ENCODE measurements at regions not wholly inside any gene's neighbourhood (a gene's known extent, or its start where the extent isn't known, plus 50 kb on each side); places are given as distances from the start of the nearest gene placed in this dataset.

GRCh38 chr2:84212611-84213314 lies 246.3 kb downstream of the SUCLG1 start:
- peaks cover 8 to 32% (median 23%) of the 10 kb centered on the region in 10 experiments; a peak in 18 of 20 replicates for H3K4me1 ChIP-seq
- 0 out of 20 replicates have a peak overlapping the region, but pooled peaks of 1 of the 10 experiments have one; percentile 33 for H3K4me3 ChIP-seq
- no peaks in the 10 kb centered on the region for H3K27me3 ChIP-seq
- H3K9ac ChIP-seq, result no peak overlapping the region
- TF ChIP-seq Cebpa-rat (IDR thresholded peaks at IDR 0.05), result no peak
- H3K36me3 ChIP-seq, result 0 out of 22 replicates have a peak, but pooled peaks cover 0 to 6% (median 0%) of the 10 kb centered on the region in 11 experiments
- peak overlapping the region in 2 of 11 experiments; percentile 7 to 15; a peak in 2 of 22 replicates for H3K27ac ChIP-seq
- no peaks in the 10 kb centered on the region for H4K20me1 ChIP-seq
- H3K4me2 ChIP-seq, result peak overlapping the region; percentile 5 to 82 (median 67); a peak in 18 of 22 replicates
- peaks cover 15 to 53% (median 39%) of the 10 kb centered on the region in 11 experiments; a peak in 20 of 22 replicates for H3K9me3 ChIP-seq (replicated peaks in 1 of 11)

GRCh38 chr2:84209941-84210340 lies 249.1 kb downstream of the SUCLG1 start:
- no peak overlapping the region for H3K9ac ChIP-seq
- no peaks in the 10 kb centered on the region for H4K20me1 ChIP-seq
- no peak overlapping the region for H3K4me2 ChIP-seq
- H3K9me3 ChIP-seq (replicated peaks in 1 of 11), result peaks cover 24 to 61% (median 45%) of the 10 kb centered on the region in 11 experiments
- peaks cover 18 to 55% (median 41%) of the 10 kb centered on the region in 10 experiments for H3K4me1 ChIP-seq
- TF ChIP-seq Cebpa-rat (IDR thresholded peaks at IDR 0.05), result no peak
- 0 out of 22 replicates have a peak, but pooled peaks cover 0 to 6% (median 0%) of the 10 kb centered on the region in 11 experiments for H3K36me3 ChIP-seq
- no peaks in the 10 kb centered on the region for H3K27me3 ChIP-seq
- H3K27ac ChIP-seq, result no peak overlapping the region
- no peak overlapping the region for H3K4me3 ChIP-seq

- Histone ChIP-seq H4K20me1 (no peaks in the 10 kb centered on the region), H3K4me1 (peaks cover 15 to 53% (median 33%) of the 10 kb centered on the region in 10 experiments), H3K9me3 (replicated peaks in 1 of 11) (peaks cover 64 to 82% (median 72%) of the 10 kb centered on the region in 11 experiments), H3K9ac (no peak overlapping the region), H3K27ac (no peak overlapping the region), H3K4me3 (no peak overlapping the region), H3K4me2 (no peak overlapping the region), H3K36me3 (peaks cover 0 to 20% (median 11%) of the 10 kb centered on the region in 11 experiments; a peak in 8 of 22 replicates), H3K27me3 (0 out of 22 replicates have a peak, but pooled peaks cover 0 to 4% (median 0%) of the 10 kb centered on the region in 11 experiments)
- TF ChIP-seq Cebpa-rat (IDR thresholded peaks at IDR 0.05), result peak in 4 of 11 experiments; percentile 25 to 82 (median 66); a peak in 7 of 22 replicates
Measured at GRCh38 chr2:84204995-84205394, 254.1 kb downstream of the SUCLG1 start.

- H3K4me2 ChIP-seq, result no peak overlapping the region
- TF ChIP-seq Cebpa-rat (IDR thresholded peaks at IDR 0.05), result no peak
- 0 out of 22 replicates have a peak, but pooled peaks cover 0 to 7% (median 0%) of the 10 kb centered on the region in 11 experiments for H3K27me3 ChIP-seq
- no peak overlapping the region for H3K9ac ChIP-seq
- peaks cover 0 to 20% (median 11%) of the 10 kb centered on the region in 11 experiments; a peak in 8 of 22 replicates for H3K36me3 ChIP-seq
- H4K20me1 ChIP-seq, result no peaks in the 10 kb centered on the region
- peaks cover 15 to 51% (median 28%) of the 10 kb centered on the region in 10 experiments for H3K4me1 ChIP-seq
- peak overlapping the region; percentile 11 to 39 (median 30); a peak in 13 of 20 replicates for H3K4me3 ChIP-seq
- no peak overlapping the region for H3K27ac ChIP-seq
- H3K9me3 ChIP-seq (replicated peaks in 1 of 11), result peaks cover 75 to 86% (median 78%) of the 10 kb centered on the region in 11 experiments
Measured at GRCh38 chr2:84202166-84202565, 256.9 kb downstream of the SUCLG1 start.

GRCh38 chr2:84201158-84201557 lies 257.9 kb downstream of the SUCLG1 start:
- H3K36me3 ChIP-seq, result peaks cover 0 to 20% (median 11%) of the 10 kb centered on the region in 11 experiments; a peak in 8 of 22 replicates

GRCh38 chr2:84197901-84198300 lies 261.2 kb downstream of the SUCLG1 start:
- Histone ChIP-seq H3K9ac (no peak overlapping the region), H3K36me3 (peaks cover 0 to 11% (median 5%) of the 10 kb centered on the region in 11 experiments; a peak in 7 of 22 replicates), H3K4me3 (no peak overlapping the region), H3K9me3 (replicated peaks in 1 of 11) (peaks cover 46 to 52% (median 50%) of the 10 kb centered on the region in 11 experiments), H4K20me1 (no peaks in the 10 kb centered on the region), H3K27ac (no peak overlapping the region), H3K4me1 (peaks cover 8 to 34% (median 16%) of the 10 kb centered on the region in 10 experiments), H3K27me3 (0 out of 22 replicates have a peak, but pooled peaks cover 0 to 7% (median 0%) of the 10 kb centered on the region in 11 experiments), H3K4me2 (no peak overlapping the region)
- TF ChIP-seq Cebpa-rat (IDR thresholded peaks at IDR 0.05), result no peak

More at GRCh38 chr2:84201158-84201557, 257.9 kb downstream of the SUCLG1 start:
- TF ChIP-seq Cebpa-rat (IDR thresholded peaks at IDR 0.05), result no peak
- peak overlapping the region; percentile 27 to 72 (median 52); a peak in 20 of 22 replicates for H3K4me2 ChIP-seq
- no peak overlapping the region for H3K9ac ChIP-seq
- peak overlapping the region in 3 of 10 experiments; percentile 1 to 39 (median 13); a peak in 1 of 20 replicates for H3K4me3 ChIP-seq
- H3K27ac ChIP-seq, result peak overlapping the region in 6 of 11 experiments; percentile 14 to 63 (median 36); a peak in 7 of 22 replicates
- peaks cover 8 to 41% (median 18%) of the 10 kb centered on the region in 10 experiments for H3K4me1 ChIP-seq
- 0 out of 22 replicates have a peak, but pooled peaks cover 0 to 7% (median 0%) of the 10 kb centered on the region in 11 experiments for H3K27me3 ChIP-seq
- peaks cover 75 to 84% (median 78%) of the 10 kb centered on the region in 11 experiments for H3K9me3 ChIP-seq (replicated peaks in 1 of 11)
- H4K20me1 ChIP-seq, result no peaks in the 10 kb centered on the region

GRCh38 chr2:84194949-84195644 lies 264.0 kb downstream of the SUCLG1 start:
- Histone ChIP-seq H3K9me3 (replicated peaks in 1 of 11) (peaks cover 21 to 24% (median 24%) of the 10 kb centered on the region in 11 experiments), H3K36me3 (no peaks in the 10 kb centered on the region), H3K4me1 (peaks cover 0 to 9% (median 2%) of the 10 kb centered on the region in 10 experiments; a peak in 12 of 20 replicates), H3K9ac (no peak overlapping the region), H4K20me1 (no peaks in the 10 kb centered on the region), H3K4me3 (no peak overlapping the region), H3K4me2 (no peak overlapping the region), H3K27ac (no peak overlapping the region), H3K27me3 (0 out of 22 replicates have a peak, but pooled peaks cover 0 to 4% (median 0%) of the 10 kb centered on the region in 11 experiments)
- TF ChIP-seq Cebpa-rat (IDR thresholded peaks at IDR 0.05), result no peak

- no peak overlapping the region for H3K27ac ChIP-seq
- H3K4me3 ChIP-seq, result no peak overlapping the region
- TF ChIP-seq Cebpa-rat (IDR thresholded peaks at IDR 0.05), result no peak
- H4K20me1 ChIP-seq, result no peaks in the 10 kb centered on the region
- H3K9ac ChIP-seq, result no peak overlapping the region
- no peak overlapping the region for H3K4me2 ChIP-seq
- H3K27me3 ChIP-seq, result no peaks in the 10 kb centered on the region
- H3K4me1 ChIP-seq, result peaks cover 0 to under 1% (median 0%) of the 10 kb centered on the region in 10 experiments; a peak in 1 of 20 replicates
- H3K36me3 ChIP-seq, result no peaks in the 10 kb centered on the region
- peaks cover 12 to 15% (median 14%) of the 10 kb centered on the region in 11 experiments for H3K9me3 ChIP-seq (replicated peaks in 1 of 11)
Measured at GRCh38 chr2:84194181-84194580, 264.9 kb downstream of the SUCLG1 start.
